ENCODE measurements at regions not wholly inside any gene's neighbourhood (a gene's known extent, or its start where the extent isn't known, plus 50 kb on each side); places are given as distances from the start of the nearest gene placed in this dataset.

- Histone ChIP-seq H3K9me3 (ENCODE audit: control insufficient read depth, insufficient read depth, low read depth, low read length) (no peaks in the 10 kb centered on the region), H3K36me3 (ENCODE audit: control insufficient read depth in 2 of 2, insufficient read depth in 1 of 2, low read length in 2 of 2) (no peaks in the 10 kb centered on the region), H3K27ac (ENCODE audit: extremely low read depth, low read depth, low read length) (no peak overlapping the region; the same call in 1 of the 2 replicates), H3K4me3 (ENCODE audit: low read depth, low read length) (no peak overlapping the region), H3K4me1 (ENCODE audit: control insufficient read depth, insufficient read depth, low read length) (peaks cover 4% of the 10 kb centered on the region)
- ChIA-PET POLR2A (no interaction called here), CTCF (interaction anchor here (0.6 kb wide), 1 partner anchor 38 kb away, joined by 3 read pairs; no protein-coding TSS in a partner anchor)
- TF ChIP-seq GLI2 (tag by site-specific recombination; IDR thresholded peaks at IDR 0.05; ENCODE audit: borderline replicate concordance, low read depth) (no peak), ZNF843 (tag by site-specific recombination; IDR thresholded peaks at IDR 0.05) (peak; percentile 95), ZSCAN4 (tag by site-specific recombination; IDR thresholded peaks at IDR 0.05) (peak; percentile 54; the same call in 1 of the 2 replicates), ZXDB (tag by site-specific recombination; IDR thresholded peaks at IDR 0.05) (peak; percentile 86), ZBTB17 (tag by site-specific recombination; IDR thresholded peaks at IDR 0.05) (0 out of 2 replicates have a peak, but pooled peaks have one; percentile 33), ZNF561 (tag by site-specific recombination; IDR thresholded peaks at IDR 0.05; ENCODE audit: borderline replicate concordance) (peak; percentile 52; the same call in 1 of the 2 replicates), ZNF18 (tag by site-specific recombination; IDR thresholded peaks at IDR 0.05) (no peak), BCL11B (tag by site-specific recombination; IDR thresholded peaks at IDR 0.05; ENCODE audit: low read depth) (0 out of 2 replicates have a peak, but pooled peaks have one; percentile 34), ZSCAN30 (tag by site-specific recombination; IDR thresholded peaks at IDR 0.05) (peak; percentile 71), ZNF341 (tag by site-specific recombination; IDR thresholded peaks at IDR 0.05; ENCODE audit: low read depth) (peak; percentile 42; the same call in 1 of the 2 replicates), KLF16 (tag by site-specific recombination; IDR thresholded peaks at IDR 0.05) (no peak), ZNF488 (tag by site-specific recombination; IDR thresholded peaks at IDR 0.05) (peak; percentile 90), ZNF629 (tag by site-specific recombination; IDR thresholded peaks at IDR 0.05) (peak; percentile 49; the same call in 1 of the 2 replicates), ZNF362 (tag by site-specific recombination; IDR thresholded peaks at IDR 0.05) (no peak), ZEB2 (tag by site-specific recombination; IDR thresholded peaks at IDR 0.05) (peak; percentile 39; the same call in 1 of the 2 replicates), ZFP3 (tag by site-specific recombination; IDR thresholded peaks at IDR 0.05; ENCODE audit: low read depth) (0 out of 2 replicates have a peak, but pooled peaks have one; percentile 33), YY2 (tag by site-specific recombination; IDR thresholded peaks at IDR 0.05) (no peak), PRDM6 (tag by site-specific recombination; IDR thresholded peaks at IDR 0.05) (peak; percentile 97), TCF7L2 (IDR thresholded peaks at IDR 0.05; ENCODE audit: borderline replicate concordance, low read depth, low read length) (peak; percentile 88), IKZF3 (tag by site-specific recombination; IDR thresholded peaks at IDR 0.05) (peak; percentile 71), ZNF23 (tag by site-specific recombination; IDR thresholded peaks at IDR 0.05; ENCODE audit: borderline replicate concordance) (no peak), ZBTB8A (tag by site-specific recombination; IDR thresholded peaks at IDR 0.05) (peak; percentile 68), OSR2 (tag by site-specific recombination; IDR thresholded peaks at IDR 0.05) (peak; percentile 83), ZBTB44 (tag by site-specific recombination; IDR thresholded peaks at IDR 0.05) (0 out of 2 replicates have a peak, but pooled peaks have one; percentile 47), KLF10 (tag by site-specific recombination; IDR thresholded peaks at IDR 0.05) (0 out of 2 replicates have a peak, but pooled peaks have one; percentile 24), ZNF223 (tag by site-specific recombination; IDR thresholded peaks at IDR 0.05) (no peak), ZNF707 (tag by site-specific recombination; IDR thresholded peaks at IDR 0.05) (no peak), ZNF292 (tag by site-specific recombination; IDR thresholded peaks at IDR 0.05; ENCODE audit: borderline replicate concordance, low read depth) (no peak), OVOL3 (tag by site-specific recombination; IDR thresholded peaks at IDR 0.05) (0 out of 2 replicates have a peak, but pooled peaks have one; percentile 71), FEZF1 (tag by site-specific recombination; IDR thresholded peaks at IDR 0.05) (peak; percentile 99), SP7 (tag by site-specific recombination; IDR thresholded peaks at IDR 0.05) (0 out of 2 replicates have a peak, but pooled peaks have one; percentile 56), MYNN (tag by site-specific recombination; IDR thresholded peaks at IDR 0.05; ENCODE audit: borderline replicate concordance) (no peak)
Measured at GRCh38 chr16:54654429-54654828, 276.2 kb upstream of the IRX5 start.
